ENCODE measurements at regions not wholly inside any gene's neighbourhood (a gene's known extent, or its start where the extent isn't known, plus 50 kb on each side); places are given as distances from the start of the nearest gene placed in this dataset.

DNA sequence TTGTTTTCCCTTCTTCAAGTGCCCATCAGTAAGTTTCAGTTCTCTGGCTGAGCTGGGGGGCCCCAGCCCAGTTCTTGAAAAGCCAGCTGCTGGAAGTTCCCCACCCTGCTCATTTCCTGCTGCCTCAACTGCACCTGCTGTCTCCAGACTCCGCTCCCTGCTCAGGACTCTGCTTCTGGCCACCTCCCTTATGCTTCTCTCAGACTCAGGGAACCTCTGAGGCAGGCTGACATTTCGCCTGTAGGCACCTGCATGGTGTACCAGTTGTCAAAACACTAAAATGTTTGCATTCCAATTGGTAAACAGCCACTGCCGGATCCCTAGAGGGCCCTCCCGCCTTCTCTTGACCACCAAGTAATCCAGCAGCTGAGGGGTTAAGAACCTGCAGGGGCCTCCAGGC is 136.5 kb upstream of the VRK1 start:
- Mint-ChIP-seq H3K4me1 (ENCODE audit: low read depth) (no peaks in the 10 kb centered on the region), H3K36me3 (ENCODE audit: low read depth) (no peaks in the 10 kb centered on the region), H3K9me3 (no peaks in the 10 kb centered on the region), H3K27ac (no peak overlapping the region), H3K4me3 (no peak overlapping the region), H3K27me3 (peaks cover 2% of the 10 kb centered on the region)
- intact Hi-C loops (cut with micrococcal nuclease): no loop called here

DNA sequence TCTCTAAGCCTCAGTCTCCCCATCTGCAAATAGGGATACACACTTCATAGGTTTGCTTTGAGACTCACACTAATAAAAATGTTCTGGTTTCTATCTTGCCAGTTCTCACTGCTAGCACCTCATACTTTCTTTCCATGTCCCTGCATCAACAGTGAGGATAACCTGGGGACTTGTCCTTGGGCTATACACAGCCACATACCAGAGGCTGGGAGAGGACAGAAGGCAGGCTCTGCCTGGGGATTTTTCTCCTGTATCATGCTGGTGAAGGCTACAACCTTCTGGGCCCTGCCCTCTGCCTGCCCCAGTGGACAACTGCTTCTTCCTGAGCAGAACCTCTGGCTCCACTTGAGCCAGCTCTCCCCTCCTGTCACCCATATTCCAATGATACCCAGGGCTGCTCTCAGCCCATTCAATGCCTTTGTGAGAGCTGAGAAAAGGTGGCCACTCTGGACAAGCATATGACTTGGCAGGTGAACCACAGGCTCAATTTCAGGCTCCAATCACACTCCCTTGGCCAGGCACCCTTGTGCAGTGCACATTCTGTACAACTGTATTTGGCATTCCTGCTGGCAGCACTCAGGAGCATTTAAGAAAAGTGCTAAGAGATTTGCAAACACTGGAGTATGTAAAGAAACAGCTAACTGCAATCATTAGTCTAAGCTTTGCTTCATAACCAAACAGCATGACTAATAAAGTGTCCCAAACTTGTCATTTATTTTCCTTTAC is 135.8 kb upstream of the VRK1 start:
- no peak overlapping the region for H3K4me3 Mint-ChIP-seq
- no peaks in the 10 kb centered on the region for H3K9me3 Mint-ChIP-seq
- H3K27me3 Mint-ChIP-seq: peaks cover 5% of the 10 kb centered on the region
- H3K27ac Mint-ChIP-seq: no peak overlapping the region
- H3K36me3 Mint-ChIP-seq (ENCODE audit: low read depth): no peaks in the 10 kb centered on the region
- intact Hi-C loops (cut with micrococcal nuclease): no loop called here
- H3K4me1 Mint-ChIP-seq (ENCODE audit: low read depth): no peaks in the 10 kb centered on the region

DNA sequence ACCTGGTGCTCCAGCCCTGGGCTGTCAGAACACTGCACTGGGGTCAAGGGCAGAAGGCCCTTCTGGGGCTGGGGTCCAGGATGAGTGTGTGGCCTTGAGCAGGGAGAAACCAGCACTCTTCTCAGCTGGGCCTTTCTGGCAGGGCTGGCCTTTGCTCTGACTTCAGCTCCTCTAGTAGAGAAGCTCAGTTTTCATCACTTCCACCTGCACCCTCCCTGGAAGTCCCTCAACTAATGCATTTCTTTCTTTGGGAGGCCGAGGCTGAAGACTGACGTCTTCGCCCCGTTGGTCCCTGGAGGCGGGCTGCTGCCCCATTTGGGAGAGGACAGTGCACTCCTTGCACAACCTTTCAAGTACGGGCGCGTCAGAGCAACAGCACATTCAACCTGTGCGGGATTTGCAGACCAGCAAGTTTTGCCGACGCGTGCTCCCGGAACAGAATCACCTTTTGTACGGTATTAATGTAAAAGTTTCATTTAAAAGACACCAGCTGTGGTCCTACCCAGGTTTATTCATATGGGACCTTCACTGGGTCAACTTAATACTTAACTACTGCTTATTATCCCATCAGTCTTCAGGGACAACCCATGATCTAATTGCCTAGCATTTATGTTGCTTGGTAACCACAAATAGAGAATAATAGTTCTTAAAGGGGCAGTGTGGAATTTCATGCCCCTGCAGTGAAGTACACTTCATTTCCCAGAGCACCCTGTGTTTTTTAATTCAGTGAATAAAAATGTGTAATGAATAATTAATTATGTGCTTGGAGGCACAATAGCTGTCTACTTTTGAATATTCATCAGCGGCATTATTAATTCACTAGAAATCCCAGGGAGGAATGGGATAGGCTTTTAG is 134.8 kb upstream of the VRK1 start:
- H3K4me3 Mint-ChIP-seq: no peak overlapping the region
- no peaks in the 10 kb centered on the region for H3K4me1 Mint-ChIP-seq (ENCODE audit: low read depth)
- no peaks in the 10 kb centered on the region for H3K36me3 Mint-ChIP-seq (ENCODE audit: low read depth)
- H3K27ac Mint-ChIP-seq: no peak overlapping the region
- no peaks in the 10 kb centered on the region for H3K9me3 Mint-ChIP-seq
- H3K27me3 Mint-ChIP-seq: peaks cover 5% of the 10 kb centered on the region
- intact Hi-C loops (cut with micrococcal nuclease): no loop called here

DNA sequence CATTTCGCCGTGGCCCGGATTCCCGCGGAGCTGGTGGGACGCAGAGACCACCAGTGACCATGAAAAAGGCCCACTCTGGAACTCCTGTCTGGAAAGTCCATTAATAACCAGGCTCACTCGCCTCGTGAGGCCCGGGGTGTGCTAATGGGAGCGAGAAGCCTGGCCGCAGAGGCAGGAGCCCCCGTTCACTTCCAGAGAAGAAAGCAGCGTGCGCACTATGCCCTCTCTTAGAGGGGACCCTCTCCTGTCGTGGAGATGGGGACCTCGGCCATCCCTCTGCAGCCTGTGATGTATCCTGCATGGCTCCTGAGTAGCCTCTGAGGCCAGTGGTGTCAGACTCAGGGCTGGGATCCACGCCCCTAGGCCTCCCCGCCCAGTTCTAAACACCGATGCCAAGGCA is 134.1 kb upstream of the VRK1 start:
- intact Hi-C loops (cut with micrococcal nuclease): no loop called here
- H3K4me1 Mint-ChIP-seq (ENCODE audit: low read depth): no peaks in the 10 kb centered on the region
- H3K4me3 Mint-ChIP-seq: no peak overlapping the region
- no peak overlapping the region for H3K27ac Mint-ChIP-seq
- no peaks in the 10 kb centered on the region for H3K36me3 Mint-ChIP-seq (ENCODE audit: low read depth)
- peaks cover 8% of the 10 kb centered on the region for H3K27me3 Mint-ChIP-seq
- no peaks in the 10 kb centered on the region for H3K9me3 Mint-ChIP-seq

DNA sequence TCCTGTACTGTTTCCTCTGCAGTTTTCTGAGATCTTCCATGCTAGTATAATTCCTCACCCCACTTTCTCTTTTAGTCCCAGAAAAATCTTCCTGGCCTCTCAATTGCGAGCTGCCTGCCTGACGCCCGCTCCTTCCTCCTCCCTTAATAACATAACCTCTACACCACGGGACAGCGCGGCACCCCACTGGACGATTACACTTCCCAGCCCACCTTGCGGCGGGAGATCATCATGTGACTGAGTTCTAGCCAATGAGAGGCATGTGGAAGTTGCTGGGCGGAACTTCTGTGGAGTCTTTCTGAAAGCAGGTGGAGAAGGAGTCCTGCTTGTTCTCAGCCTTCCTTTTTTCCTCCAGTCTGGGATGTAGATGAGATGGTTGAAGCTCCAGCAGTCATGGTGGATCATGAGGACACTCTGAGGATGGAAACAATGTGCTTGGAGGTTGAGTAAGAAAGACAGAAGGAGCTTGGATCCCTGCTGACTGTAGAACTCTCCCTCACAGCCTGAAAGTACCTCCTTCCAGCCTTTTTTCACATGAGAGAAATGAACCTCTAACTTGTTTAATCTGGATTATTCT is 133.6 kb upstream of the VRK1 start:
- intact Hi-C loops (cut with micrococcal nuclease): no loop called here
- Mint-ChIP-seq H3K4me3 (no peak overlapping the region), H3K27me3 (peaks cover 9% of the 10 kb centered on the region), H3K27ac (no peak overlapping the region), H3K4me1 (ENCODE audit: low read depth) (no peaks in the 10 kb centered on the region), H3K9me3 (no peaks in the 10 kb centered on the region), H3K36me3 (ENCODE audit: low read depth) (no peaks in the 10 kb centered on the region)

DNA sequence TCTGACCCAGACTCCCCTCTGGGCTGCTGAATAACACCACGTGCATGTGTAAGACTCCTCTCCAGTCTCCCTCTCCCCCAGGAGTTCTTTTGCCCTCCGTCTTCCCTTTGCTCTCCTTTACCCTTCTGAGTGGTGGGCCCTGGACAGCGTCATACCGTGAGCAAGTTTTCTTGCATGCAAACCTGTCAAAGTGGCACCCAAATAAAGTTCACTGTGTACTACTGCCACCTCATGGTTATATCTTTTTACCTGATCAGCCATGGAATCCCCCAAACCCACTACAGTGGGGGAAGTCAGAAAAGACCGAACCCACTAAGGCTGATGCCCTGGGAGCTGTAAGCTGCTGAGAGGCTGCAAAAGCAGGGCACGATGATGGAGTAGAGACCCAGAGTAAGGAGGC is 131.1 kb upstream of the VRK1 start:
- Mint-ChIP-seq H3K9me3 (no peaks in the 10 kb centered on the region), H3K4me3 (no peak overlapping the region), H3K27me3 (peaks cover 7% of the 10 kb centered on the region), H3K36me3 (ENCODE audit: low read depth) (no peaks in the 10 kb centered on the region), H3K27ac (no peak overlapping the region), H3K4me1 (ENCODE audit: low read depth) (no peaks in the 10 kb centered on the region)
- intact Hi-C loops (cut with micrococcal nuclease): no loop called here

DNA sequence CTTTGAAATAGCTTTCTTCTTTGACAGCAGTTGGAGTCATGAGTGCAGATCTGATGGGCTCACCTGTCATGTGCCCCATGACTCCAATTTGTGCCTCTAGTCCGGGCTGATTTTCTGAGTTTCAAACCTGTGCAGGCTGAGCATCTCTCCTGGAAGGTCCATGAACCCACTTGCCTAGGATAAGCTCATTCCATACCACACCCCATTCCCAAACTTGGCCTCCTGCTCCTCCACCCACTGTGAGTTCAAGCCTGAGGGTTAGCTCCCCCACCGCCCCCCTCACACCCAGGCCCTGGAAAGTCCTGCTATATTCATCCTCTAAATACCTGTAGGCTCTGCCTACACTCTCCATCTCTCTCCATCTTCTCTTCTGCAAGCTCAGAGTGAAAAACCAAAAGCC is 126.8 kb upstream of the VRK1 start:
- H3K36me3 Mint-ChIP-seq (ENCODE audit: low read depth): no peaks in the 10 kb centered on the region
- no peak overlapping the region for H3K27ac Mint-ChIP-seq
- no peaks in the 10 kb centered on the region for H3K4me1 Mint-ChIP-seq (ENCODE audit: low read depth)
- no peaks in the 10 kb centered on the region for H3K9me3 Mint-ChIP-seq
- H3K4me3 Mint-ChIP-seq: no peak overlapping the region
- H3K27me3 Mint-ChIP-seq: peaks cover 7% of the 10 kb centered on the region
- intact Hi-C loops (cut with micrococcal nuclease): no loop called here

DNA sequence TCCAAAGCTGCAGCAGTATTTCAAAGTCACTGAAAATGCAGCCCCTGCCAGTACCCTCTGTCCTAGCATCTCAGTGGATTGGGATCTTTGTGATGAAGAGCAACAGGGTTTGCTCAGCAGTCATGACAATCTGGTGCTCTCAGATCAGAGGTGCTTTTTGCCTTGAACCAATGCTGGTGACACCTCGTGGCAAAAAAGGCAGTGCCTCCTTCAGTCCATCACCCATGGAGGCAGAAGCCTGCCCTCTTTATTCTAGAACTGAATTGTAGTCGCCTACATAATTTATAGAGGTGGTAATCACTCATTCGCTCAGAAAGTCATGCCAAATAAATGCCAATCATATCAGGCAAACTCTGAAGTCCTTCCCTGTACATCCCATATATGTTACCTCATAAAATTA is 126.0 kb upstream of the VRK1 start:
- Mint-ChIP-seq H3K27me3 (peaks cover 4% of the 10 kb centered on the region), H3K9me3 (no peaks in the 10 kb centered on the region), H3K27ac (no peak overlapping the region), H3K4me1 (ENCODE audit: low read depth) (no peaks in the 10 kb centered on the region), H3K4me3 (no peak overlapping the region), H3K36me3 (ENCODE audit: low read depth) (no peaks in the 10 kb centered on the region)
- intact Hi-C loops (cut with micrococcal nuclease): no loop called here

DNA sequence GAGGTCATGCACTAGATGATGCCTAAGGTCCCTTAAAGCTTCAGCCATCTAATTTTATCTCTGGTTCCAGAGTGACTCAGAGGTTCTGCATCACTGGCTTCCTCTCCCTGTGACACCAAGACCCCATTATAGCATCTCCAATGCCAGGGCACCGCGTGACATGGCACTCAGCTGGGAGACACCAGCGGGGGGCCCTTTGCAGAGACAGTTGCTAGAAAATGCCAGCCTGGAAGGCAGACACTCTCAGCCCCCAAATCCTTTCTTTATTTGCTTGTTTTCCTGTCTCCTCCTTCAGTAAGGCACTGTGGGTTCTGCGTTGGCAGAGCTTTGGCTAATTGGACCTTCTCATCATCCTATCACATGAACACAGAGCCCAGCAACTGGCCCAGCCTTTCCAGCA is 123.5 kb upstream of the VRK1 start:
- H3K27me3 Mint-ChIP-seq: peaks cover 4% of the 10 kb centered on the region
- no peaks in the 10 kb centered on the region for H3K36me3 Mint-ChIP-seq (ENCODE audit: low read depth)
- H3K27ac Mint-ChIP-seq: no peak overlapping the region
- H3K4me1 Mint-ChIP-seq (ENCODE audit: low read depth): no peaks in the 10 kb centered on the region
- no peak overlapping the region for H3K4me3 Mint-ChIP-seq
- intact Hi-C loops (cut with micrococcal nuclease): no loop called here
- H3K9me3 Mint-ChIP-seq: no peaks in the 10 kb centered on the region

DNA sequence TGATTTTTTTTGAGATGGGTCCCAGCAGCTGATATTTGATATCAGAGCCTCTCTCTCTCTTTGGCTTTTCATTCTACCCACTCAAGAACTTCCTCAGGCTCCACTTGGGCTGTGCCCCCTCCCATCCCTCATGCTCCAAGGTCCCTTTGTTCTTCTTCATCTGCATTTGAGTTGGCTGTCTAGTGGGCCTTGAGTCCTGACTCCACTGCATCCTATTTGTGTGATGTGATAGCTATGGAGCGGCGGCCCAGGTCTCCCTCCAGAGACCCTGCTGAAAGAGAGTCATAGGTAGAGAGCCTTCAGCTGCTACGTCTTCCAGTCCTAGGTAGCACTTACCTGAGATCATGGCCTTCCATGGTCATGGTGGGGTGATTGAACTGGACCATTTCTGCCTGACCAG is 123.1 kb upstream of the VRK1 start:
- H3K4me1 Mint-ChIP-seq (ENCODE audit: low read depth): no peaks in the 10 kb centered on the region
- intact Hi-C loops (cut with micrococcal nuclease): no loop called here
- H3K9me3 Mint-ChIP-seq: no peaks in the 10 kb centered on the region
- no peaks in the 10 kb centered on the region for H3K36me3 Mint-ChIP-seq (ENCODE audit: low read depth)
- no peak overlapping the region for H3K27ac Mint-ChIP-seq
- H3K27me3 Mint-ChIP-seq: peaks cover 4% of the 10 kb centered on the region
- no peak overlapping the region for H3K4me3 Mint-ChIP-seq

DNA sequence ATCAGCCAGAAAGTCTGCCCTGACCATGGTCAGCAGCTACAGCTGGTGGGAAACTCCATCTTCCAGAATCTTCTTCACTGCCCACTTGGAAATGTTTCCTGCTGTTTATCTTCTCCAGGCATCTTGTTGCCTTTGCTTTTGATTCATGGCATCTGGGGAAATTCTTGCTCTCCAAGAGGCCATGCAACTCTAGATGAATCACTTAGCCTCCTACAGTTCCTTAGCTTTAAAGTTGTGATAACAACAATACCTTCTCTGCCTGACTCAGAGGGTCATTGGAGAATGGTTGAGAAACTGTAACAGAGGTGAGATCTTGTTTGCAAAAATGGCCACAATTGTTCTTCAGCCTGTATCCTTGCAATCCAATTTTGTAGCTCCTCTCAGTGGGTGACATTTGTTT is 121.0 kb upstream of the VRK1 start:
- H3K4me3 Mint-ChIP-seq: no peak overlapping the region
- no peaks in the 10 kb centered on the region for H3K9me3 Mint-ChIP-seq
- H3K27me3 Mint-ChIP-seq: peaks cover 4% of the 10 kb centered on the region
- intact Hi-C loops (cut with micrococcal nuclease): no loop called here
- H3K36me3 Mint-ChIP-seq (ENCODE audit: low read depth): no peaks in the 10 kb centered on the region
- H3K27ac Mint-ChIP-seq: no peak overlapping the region
- H3K4me1 Mint-ChIP-seq (ENCODE audit: low read depth): no peaks in the 10 kb centered on the region

DNA sequence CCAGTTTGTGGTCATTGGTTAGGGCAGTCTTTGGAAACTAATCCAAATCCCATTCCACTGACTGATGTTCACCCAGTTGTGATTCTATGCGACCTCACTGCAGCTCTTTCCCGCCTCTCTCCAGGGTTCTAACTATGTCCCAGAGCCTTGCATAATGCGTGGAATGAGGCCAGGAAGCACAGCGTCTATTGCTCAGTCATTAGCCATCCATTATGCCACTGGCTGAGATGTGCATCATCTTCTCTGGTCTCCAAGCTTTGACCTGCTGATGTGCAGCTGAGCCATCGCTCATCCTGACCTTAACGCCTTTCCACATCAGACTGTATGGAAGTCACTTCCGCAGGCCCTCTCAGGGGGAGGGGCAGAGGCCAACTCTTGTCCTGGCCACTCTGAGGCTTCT is 115.4 kb upstream of the VRK1 start:
- peaks cover 7% of the 10 kb centered on the region for H3K9me3 Mint-ChIP-seq
- H3K27me3 Mint-ChIP-seq: peaks cover 4% of the 10 kb centered on the region
- no peak overlapping the region for H3K4me3 Mint-ChIP-seq
- H3K27ac Mint-ChIP-seq: no peak overlapping the region
- intact Hi-C loops (cut with micrococcal nuclease): no loop called here
- H3K36me3 Mint-ChIP-seq (ENCODE audit: low read depth): no peaks in the 10 kb centered on the region
- no peaks in the 10 kb centered on the region for H3K4me1 Mint-ChIP-seq (ENCODE audit: low read depth)

DNA sequence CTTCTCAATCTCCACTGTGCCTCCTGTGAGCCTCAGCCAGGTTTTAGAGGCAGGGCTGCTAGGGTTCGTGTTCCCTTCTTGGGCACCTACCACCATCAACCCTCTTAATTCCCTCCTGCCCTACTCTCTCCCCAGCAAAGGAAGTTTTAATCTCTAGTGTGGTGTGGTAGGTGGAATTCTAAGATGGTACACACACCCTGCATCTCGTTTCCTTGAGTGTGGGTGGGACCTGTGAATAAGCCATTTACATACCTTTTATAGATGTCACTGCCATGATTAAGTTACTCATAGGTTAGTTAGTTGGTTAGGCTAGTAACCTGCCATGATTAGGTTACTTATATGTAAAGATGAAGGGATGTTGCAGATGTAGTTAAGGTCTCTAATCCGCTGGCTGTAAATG is 114.8 kb upstream of the VRK1 start:
- Mint-ChIP-seq H3K4me3 (no peak overlapping the region), H3K9me3 (peaks cover 7% of the 10 kb centered on the region), H3K36me3 (ENCODE audit: low read depth) (no peaks in the 10 kb centered on the region), H3K27ac (no peak overlapping the region), H3K4me1 (ENCODE audit: low read depth) (no peaks in the 10 kb centered on the region), H3K27me3 (peaks cover 4% of the 10 kb centered on the region)
- intact Hi-C loops (cut with micrococcal nuclease): no loop called here

DNA sequence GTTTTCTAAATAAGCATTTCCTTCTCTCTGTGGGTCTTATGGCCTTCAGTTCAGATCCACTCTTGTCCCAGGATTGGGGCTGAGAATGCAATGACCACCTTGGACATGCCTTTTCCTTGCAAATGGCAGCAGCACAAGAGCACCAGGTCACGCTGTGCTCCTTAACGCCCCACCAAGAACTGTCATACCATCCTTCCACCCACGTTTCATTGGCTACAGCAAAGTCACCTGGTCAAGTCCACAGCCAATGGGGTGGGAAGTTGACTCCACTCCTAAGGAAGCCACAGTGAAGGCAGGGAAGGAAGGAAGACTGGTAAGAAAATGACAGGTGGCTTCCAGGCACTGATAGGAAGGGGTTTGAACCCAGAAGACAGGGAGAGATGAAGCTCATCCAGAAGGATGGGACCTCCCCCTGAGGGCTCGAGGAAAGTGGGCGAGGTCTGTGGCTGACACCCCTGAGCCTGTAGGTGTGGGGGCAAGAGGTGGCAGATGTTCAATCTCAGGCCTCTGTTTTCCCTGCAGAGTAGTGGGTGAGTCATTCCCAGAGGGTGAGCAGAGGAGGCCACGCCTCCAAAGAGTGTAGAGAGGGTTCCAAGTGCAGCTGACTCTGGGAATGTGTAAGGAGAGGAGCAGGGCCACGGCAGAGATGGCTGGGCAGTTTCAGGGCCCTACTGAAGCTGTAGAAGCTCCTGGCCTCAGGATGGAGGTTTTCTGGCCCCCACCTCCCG is 113.5 kb upstream of the VRK1 start:
- H3K4me3 Mint-ChIP-seq: no peak overlapping the region
- intact Hi-C loops (cut with micrococcal nuclease): no loop called here
- peaks cover 7% of the 10 kb centered on the region for H3K9me3 Mint-ChIP-seq
- no peaks in the 10 kb centered on the region for H3K4me1 Mint-ChIP-seq (ENCODE audit: low read depth)
- no peak overlapping the region for H3K27ac Mint-ChIP-seq
- H3K27me3 Mint-ChIP-seq: peaks cover 4% of the 10 kb centered on the region
- H3K36me3 Mint-ChIP-seq (ENCODE audit: low read depth): no peaks in the 10 kb centered on the region

All from dendritic cell treated with granulocyte-macrophage colony-stimulating factor and Interleukin-4, amounts not matched to agents 40 ng/mL and 50 ng/mL, for 4 days (primary cell).